Upper lobe of left lung (tissue), 6 donors: ENCODE measurements at regions not wholly inside any gene's neighbourhood (a gene's known extent, or its start where the extent isn't known, plus 50 kb on each side); places are given as distances from the start of the nearest gene placed in this dataset.

Experiments used
- ATAC-seq, 2 donors: fragments of 200-7000 bp; cut with Tn5 transposase; one replicate each; pipeline ENCODE4 v1.9.1; 2022; ENCODE audit warnings: mild to moderate bottlenecking in 2 of 2, moderate library complexity in 2 of 2; ENCODE audit not compliant: low FRiP score in 2 of 2
- DNase-seq, 2 donors: peaks; one replicate each; pipeline ENCODE4 v3.0.0-alpha.2; 2019 to 2020
- H3K27ac ChIP-seq, 4 donors: fragments of 200-600 bp; sonication (generic); one replicate each; pipeline ENCODE4 v1.5.1; 2016 to 2019
- H3K27me3 ChIP-seq, 4 donors: fragments of 200-600 bp; sonication (generic); one replicate each; pipeline ENCODE4 v1.5.1; 2017 to 2019
- H3K36me3 ChIP-seq, 4 donors: fragments of 200-600 bp; sonication (generic); one replicate each; pipeline ENCODE4 v1.5.1; 2016 to 2019
- H3K4me1 ChIP-seq, 4 donors: fragments of 200-600 bp; sonication (generic); one replicate each; pipeline ENCODE4 v1.5.1; 2018 to 2019
- H3K4me3 ChIP-seq, 4 donors: fragments of 200-600 bp; sonication (generic); one replicate each; pipeline ENCODE4 v1.5.1; 2017 to 2019; ENCODE audit warnings: mild to moderate bottlenecking in 2 of 4, moderate library complexity in 1 of 4
- H3K9me3 ChIP-seq, 4 donors: fragments of 200-600 bp; sonication (generic); one replicate each; pipeline ENCODE4 v1.5.1; 2018 to 2019
- CTCF ChIP-seq, 6 experiments: fragments of 450-650 bp in 4 of 6; fragments of 200-600 bp in 2 of 6; sonication (generic) in 2 of 6; IDR thresholded peaks; one replicate each; pipeline ENCODE4 v1.5.1; 2016 to 2019; ENCODE audit warnings: antibody characterized with exemption in 6 of 6
- EP300 ChIP-seq, 4 donors: sonication (generic); formaldehyde crosslinking; IDR thresholded peaks; one replicate each; pipeline ENCODE4 v1.5.1; 2017; ENCODE audit warnings: antibody characterized with exemption in 4 of 4, control low read depth in 2 of 4
- POLR2A ChIP-seq, 4 donors: fragments of 450-650 bp; IDR thresholded peaks; one replicate each; pipeline ENCODE4 v1.5.1; 2016 to 2017; ENCODE audit warnings: antibody characterized with exemption in 4 of 4, mild to moderate bottlenecking in 2 of 4
- POLR2AphosphoS5 ChIP-seq, 2 donors: sonication (generic); formaldehyde crosslinking; IDR thresholded peaks; one replicate each; pipeline ENCODE4 v1.5.1; 2017; ENCODE audit warnings: antibody characterized with exemption in 2 of 2
- WGBS, 2 donors: methylation state at CpG; one replicate each; pipeline ENCODE4 v1.1.5; 2017 to 2018; 5-methylcytosine and 5-hydroxymethylcytosine counted together
- donor health status: DM: no; HTN: no; CAD: no; lungs with moderate emphysema.
- donor health status: DM: no; HTN: yes; CAD: no; lungs with severe emphysema.

GRCh38 chr2:59181347-59181746 is 940.2 kb upstream of the FANCL start:
- 42 to 55% methylated on average over 2 of the region's 2 CpGs for WGBS, 2 donors

GRCh38 chr2:59180621-59181020 is 939.5 kb upstream of the FANCL start:
- no peak for DNase-seq
- Histone ChIP-seq H3K4me1 (no peaks in the 10 kb centered on the region), H3K27me3 (no peaks in the 10 kb centered on the region), H3K27ac (no peak overlapping the region), H3K36me3 (no peaks in the 10 kb centered on the region), H3K4me3 (no peak overlapping the region), H3K9me3 (no peaks in the 10 kb centered on the region)
- no peak for ATAC-seq
- WGBS, 2 donors: 57 to 65% methylated on average over 2 of the region's 2 CpGs
- TF ChIP-seq EP300 (IDR thresholded peaks at IDR 0.05): no peak
- TF ChIP-seq CTCF (IDR thresholded peaks at IDR 0.05): no peak
- no peak for TF ChIP-seq POLR2A (IDR thresholded peaks at IDR 0.05)
- no peak for TF ChIP-seq POLR2AphosphoS5 (IDR thresholded peaks at IDR 0.05)

More at GRCh38 chr2:59181347-59181746, 940.2 kb upstream of the FANCL start:
- Histone ChIP-seq H3K36me3 (no peaks in the 10 kb centered on the region), H3K27ac (no peak overlapping the region), H3K4me1 (no peaks in the 10 kb centered on the region), H3K9me3 (no peaks in the 10 kb centered on the region), H3K4me3 (no peak overlapping the region), H3K27me3 (no peaks in the 10 kb centered on the region)
- no peak for TF ChIP-seq POLR2AphosphoS5 (IDR thresholded peaks at IDR 0.05)
- TF ChIP-seq POLR2A (IDR thresholded peaks at IDR 0.05): no peak
- no peak for TF ChIP-seq CTCF (IDR thresholded peaks at IDR 0.05)
- TF ChIP-seq EP300 (IDR thresholded peaks at IDR 0.05): no peak
- DNase-seq (no peak), ATAC-seq (no peak)

- TF ChIP-seq POLR2AphosphoS5 (IDR thresholded peaks at IDR 0.05): no peak
- TF ChIP-seq CTCF (IDR thresholded peaks at IDR 0.05): no peak
- no peak for TF ChIP-seq EP300 (IDR thresholded peaks at IDR 0.05)
- no peak for TF ChIP-seq POLR2A (IDR thresholded peaks at IDR 0.05)
- DNase-seq (no peak), ATAC-seq (no peak)
- WGBS, 2 donors: 86 to 88% methylated on average over 6 of the region's 6 CpGs
- no peak overlapping the region for H3K4me3 ChIP-seq
- H3K36me3 ChIP-seq: no peaks in the 10 kb centered on the region
- no peaks in the 10 kb centered on the region for H3K9me3 ChIP-seq
- no peaks in the 10 kb centered on the region for H3K27me3 ChIP-seq
- no peak overlapping the region for H3K27ac ChIP-seq
- H3K4me1 ChIP-seq: no peaks in the 10 kb centered on the region
Measured at GRCh38 chr2:59180111-59180510, 939.0 kb upstream of the FANCL start.

GRCh38 chr2:59177748-59178147 is 936.6 kb upstream of the FANCL start:
- Histone ChIP-seq H3K4me3 (no peak overlapping the region), H3K27ac (no peak overlapping the region), H3K27me3 (no peaks in the 10 kb centered on the region), H3K9me3 (no peaks in the 10 kb centered on the region), H3K4me1 (no peaks in the 10 kb centered on the region), H3K36me3 (no peaks in the 10 kb centered on the region)
- TF ChIP-seq POLR2AphosphoS5 (IDR thresholded peaks at IDR 0.05): no peak
- TF ChIP-seq EP300 (IDR thresholded peaks at IDR 0.05): no peak
- no peak for TF ChIP-seq CTCF (IDR thresholded peaks at IDR 0.05)
- TF ChIP-seq POLR2A (IDR thresholded peaks at IDR 0.05): no peak
- WGBS, 2 donors: 75 to 85% methylated on average over 2 of the region's 2 CpGs
- ATAC-seq: no peak
- DNase-seq: no peak

- no peak for DNase-seq
Measured at GRCh38 chr2:59176737-59177136, 935.6 kb upstream of the FANCL start.

More at GRCh38 chr2:59176737-59177136, 935.6 kb upstream of the FANCL start:
- no peak for TF ChIP-seq CTCF (IDR thresholded peaks at IDR 0.05)
- no peak for TF ChIP-seq EP300 (IDR thresholded peaks at IDR 0.05)
- no peak for TF ChIP-seq POLR2AphosphoS5 (IDR thresholded peaks at IDR 0.05)
- TF ChIP-seq POLR2A (IDR thresholded peaks at IDR 0.05): no peak
- H3K4me3 ChIP-seq: no peak overlapping the region
- H3K4me1 ChIP-seq: no peaks in the 10 kb centered on the region
- H3K27ac ChIP-seq: no peak overlapping the region
- H3K27me3 ChIP-seq: no peaks in the 10 kb centered on the region
- no peak for ATAC-seq
- no peaks in the 10 kb centered on the region for H3K9me3 ChIP-seq
- no peaks in the 10 kb centered on the region for H3K36me3 ChIP-seq
